SHP77 treated with DMSO at 0.1 percent for 48 hours (cell line): ENCODE measurements at regions not wholly inside any gene's neighbourhood (a gene's known extent, or its start where the extent isn't known, plus 50 kb on each side); places are given as distances from the start of the nearest gene placed in this dataset.

ENCODE experiments used
- DNase-seq: peaks from one replicate; lab custom pipeline; 2025; lab: John Stamatoyannopoulos, UW

DNA sequence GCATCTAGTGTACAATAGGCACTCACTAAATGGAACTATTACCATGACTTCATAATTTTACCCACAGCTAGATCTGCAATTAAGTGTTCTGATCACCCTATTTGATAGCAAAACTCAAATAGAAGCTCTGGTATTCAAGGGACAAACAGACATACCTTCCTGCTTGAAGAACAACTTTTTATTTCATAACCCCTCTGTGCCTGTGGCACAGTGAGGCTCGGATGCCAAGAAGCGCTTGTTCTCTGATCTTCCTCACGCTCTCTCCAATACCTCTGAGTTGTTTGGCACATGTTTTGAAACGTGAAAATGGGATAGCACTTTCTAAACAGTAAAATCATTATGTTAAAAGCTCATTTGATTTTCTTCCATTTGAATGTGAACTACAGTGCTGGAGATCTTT lies 232.0 kb downstream of the KLF5 start:
- no peak for DNase-seq

DNA sequence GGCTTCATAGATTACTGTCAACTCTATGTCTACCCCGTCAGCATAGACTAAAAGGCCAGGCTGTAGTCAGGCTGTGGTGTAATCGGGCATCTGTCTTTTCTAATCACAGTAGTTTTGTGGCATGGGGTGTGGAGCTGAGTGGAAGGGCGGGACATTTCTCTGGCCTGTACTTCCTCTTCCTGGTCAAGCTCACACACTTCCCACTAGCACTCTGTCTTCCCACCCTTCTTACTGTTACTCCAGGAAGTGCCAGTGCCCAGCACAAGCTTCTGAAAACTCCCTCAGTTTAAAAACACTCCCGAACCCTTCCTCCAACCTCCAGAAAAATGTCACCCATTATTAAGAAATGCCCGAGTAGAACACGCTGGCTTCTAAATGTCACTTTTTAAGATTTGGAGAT lies 229.8 kb downstream of the KLF5 start:
- DNase-seq, result no peak

DNA sequence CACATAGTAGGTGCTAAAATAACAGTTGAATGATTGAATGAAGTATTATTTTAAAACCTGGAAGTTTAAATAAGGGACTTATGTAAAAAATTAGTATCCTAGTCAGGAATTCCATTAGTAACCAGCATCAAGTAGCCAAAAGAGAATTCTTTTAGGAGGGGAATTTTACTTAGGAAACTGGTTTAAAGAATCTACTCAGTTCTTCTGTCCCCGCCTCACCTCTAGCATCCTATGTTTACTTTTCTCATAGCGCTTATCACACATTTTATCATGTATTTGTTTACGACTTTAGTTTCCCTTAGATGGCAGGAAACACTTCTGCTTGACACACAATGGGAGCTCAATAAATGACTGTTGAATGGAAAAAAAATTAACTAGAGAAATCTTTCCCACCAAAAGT lies 229.0 kb downstream of the KLF5 start:
- DNase-seq, result no peak

DNA sequence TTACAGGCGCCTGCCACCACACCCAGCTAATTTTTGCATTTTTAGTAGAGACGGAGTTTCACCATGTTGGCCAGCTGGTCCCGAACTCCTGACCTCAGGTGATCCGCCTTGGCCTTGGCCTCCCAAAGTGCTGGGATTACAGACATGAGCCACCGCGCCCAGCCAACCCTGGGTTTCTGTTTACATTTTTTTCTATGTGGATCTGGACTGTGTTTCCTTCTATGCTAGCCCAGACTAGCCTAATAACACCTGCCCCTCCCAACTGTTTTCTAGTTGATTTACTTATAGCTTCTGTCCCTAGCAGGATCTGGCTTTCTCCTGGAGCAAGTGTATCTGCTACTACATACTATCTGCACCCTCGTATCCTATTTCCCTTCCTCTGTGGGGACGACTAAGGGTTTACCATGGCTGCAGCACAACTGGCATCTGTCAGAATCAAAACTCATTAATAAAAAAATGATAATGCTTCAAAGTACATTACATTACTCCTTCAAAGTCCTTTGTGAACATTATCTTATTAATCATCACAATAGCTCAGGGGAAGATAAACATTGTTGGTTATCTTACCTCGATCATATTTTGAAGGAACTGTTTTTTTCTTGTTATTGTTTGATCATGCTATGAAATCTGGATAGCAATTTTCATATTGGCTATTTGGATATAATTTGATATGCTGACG lies 228.3 kb downstream of the KLF5 start:
- no peak for DNase-seq

DNA sequence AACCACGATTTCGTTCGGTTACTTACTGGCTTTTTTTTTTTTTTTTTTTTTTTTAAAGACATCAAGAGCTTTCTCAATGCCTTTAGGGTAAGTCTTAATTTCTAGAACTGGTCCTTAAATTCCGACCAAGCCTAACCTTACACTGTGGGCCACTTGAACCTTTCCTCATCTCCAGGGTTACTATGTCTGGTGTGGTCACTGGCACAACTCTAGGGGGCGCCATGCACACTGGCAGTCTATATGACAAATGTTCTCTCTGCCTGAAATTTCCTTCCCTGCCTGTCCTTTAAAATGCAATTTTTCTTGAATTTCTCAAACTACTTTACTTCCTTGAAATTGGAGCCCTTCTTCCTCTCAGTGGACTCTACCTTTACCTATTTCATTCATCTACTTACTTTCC lies 227.4 kb downstream of the KLF5 start:
- no peak for DNase-seq

- DNase-seq, result no peak
Observed at GRCh38 chr13:73284081-73284874, 225.5 kb downstream of the KLF5 start.

DNA sequence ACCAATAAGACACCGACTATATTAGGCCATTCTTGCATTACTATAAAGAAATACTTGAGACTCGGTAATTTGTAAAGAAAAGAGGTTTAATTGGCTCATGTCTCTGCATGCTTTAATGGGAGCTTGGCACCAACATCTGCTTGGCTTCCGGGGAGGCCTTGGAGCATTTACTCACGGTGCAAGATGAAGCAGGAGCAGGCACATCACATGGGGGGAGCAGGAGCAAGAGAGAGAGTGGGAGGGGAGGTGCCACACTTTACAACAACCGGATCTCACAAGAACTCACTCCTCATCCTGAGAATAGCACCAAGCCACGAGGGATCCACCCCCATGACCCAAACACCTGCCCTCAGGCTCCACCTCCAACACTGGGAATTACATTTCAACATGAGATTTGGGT lies 224.8 kb downstream of the KLF5 start:
- DNase-seq, result no peak

GRCh38 chr13:73281746-73282145 lies 222.9 kb downstream of the KLF5 start:
- no peak for DNase-seq

GRCh38 chr13:73278186-73278585 lies 219.4 kb downstream of the KLF5 start:
- no peak for DNase-seq

DNA sequence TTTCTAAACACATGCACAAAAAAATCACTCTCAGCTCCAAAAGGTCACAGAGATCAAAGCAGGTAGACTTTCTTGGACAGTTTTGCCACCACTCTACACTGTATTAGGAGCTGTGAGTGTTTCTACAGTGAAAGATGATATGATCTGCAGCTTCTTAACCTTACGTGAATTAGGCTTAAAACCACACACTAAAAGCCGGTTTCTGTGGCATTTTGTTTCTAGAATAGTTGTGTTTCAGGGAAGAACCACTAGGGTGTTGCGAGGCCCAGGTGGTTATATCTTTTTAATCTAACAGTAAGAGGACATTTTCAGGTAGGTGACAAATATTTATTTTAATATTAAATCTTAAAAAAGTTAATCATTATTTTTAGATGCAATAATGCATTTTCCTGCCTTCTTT lies 216.4 kb downstream of the KLF5 start:
- DNase-seq, result no peak

DNA sequence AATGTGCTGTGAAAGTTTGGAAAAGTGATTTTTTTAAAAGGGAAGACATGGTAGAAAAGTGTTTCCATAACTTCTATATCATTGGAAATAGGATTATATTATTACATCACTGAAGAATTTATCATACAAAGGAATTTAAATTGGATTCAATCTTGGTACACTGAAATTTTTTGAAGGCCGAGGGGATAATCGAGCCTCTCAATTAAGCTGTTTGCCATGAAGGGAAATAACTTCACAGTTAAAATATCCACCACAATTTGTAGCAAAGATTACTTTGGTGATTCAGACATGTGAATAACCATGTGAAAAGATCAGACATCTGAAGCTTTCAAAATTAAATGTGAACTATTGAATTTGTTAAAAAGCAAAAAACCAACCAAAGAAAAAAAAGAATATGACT lies 215.3 kb downstream of the KLF5 start:
- no peak for DNase-seq

DNA sequence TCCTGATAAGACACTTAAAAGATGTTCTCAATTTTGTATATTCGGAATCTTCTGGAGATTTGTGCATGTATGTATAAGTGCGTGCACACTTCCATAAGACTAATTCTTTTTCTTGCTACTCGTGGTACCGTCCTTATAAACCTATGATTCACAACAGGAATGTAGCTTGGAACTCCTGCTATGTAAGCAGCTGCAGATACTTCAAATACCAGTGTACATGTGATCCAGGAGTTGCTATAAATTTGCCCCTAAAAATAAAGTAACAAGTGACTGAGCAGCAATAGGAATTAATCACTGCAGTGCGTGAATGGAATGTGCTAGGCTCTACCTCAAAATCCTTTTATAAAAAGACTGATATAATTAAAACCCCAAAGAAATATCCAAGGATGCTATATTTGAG lies 214.9 kb downstream of the KLF5 start:
- DNase-seq, result no peak

DNA sequence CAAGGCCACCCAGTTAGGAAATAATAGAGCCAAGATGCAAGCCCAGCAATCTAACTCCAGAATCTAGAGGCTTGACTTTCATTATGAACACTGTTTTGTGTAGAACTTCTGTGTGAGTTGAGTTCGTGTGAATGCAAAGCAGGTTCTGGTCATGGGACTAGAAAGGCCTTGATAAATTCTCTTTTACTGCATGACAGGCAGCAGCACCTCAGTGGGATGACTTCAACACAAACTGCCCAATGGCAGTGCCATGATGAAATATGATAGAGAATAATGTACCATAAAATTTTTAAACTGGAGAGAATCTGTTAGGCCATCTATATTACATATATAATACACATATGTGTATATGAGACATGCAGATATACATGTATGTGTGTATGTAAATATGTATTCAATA lies 214.5 kb downstream of the KLF5 start:
- no peak for DNase-seq

- no peak for DNase-seq
Observed at GRCh38 chr13:73272831-73273230, 214.0 kb downstream of the KLF5 start.

- DNase-seq, result no peak
Observed at GRCh38 chr13:73268306-73268705, 209.5 kb downstream of the KLF5 start.

GRCh38 chr13:73266640-73267180 lies 207.9 kb downstream of the KLF5 start:
- no peak for DNase-seq

DNA sequence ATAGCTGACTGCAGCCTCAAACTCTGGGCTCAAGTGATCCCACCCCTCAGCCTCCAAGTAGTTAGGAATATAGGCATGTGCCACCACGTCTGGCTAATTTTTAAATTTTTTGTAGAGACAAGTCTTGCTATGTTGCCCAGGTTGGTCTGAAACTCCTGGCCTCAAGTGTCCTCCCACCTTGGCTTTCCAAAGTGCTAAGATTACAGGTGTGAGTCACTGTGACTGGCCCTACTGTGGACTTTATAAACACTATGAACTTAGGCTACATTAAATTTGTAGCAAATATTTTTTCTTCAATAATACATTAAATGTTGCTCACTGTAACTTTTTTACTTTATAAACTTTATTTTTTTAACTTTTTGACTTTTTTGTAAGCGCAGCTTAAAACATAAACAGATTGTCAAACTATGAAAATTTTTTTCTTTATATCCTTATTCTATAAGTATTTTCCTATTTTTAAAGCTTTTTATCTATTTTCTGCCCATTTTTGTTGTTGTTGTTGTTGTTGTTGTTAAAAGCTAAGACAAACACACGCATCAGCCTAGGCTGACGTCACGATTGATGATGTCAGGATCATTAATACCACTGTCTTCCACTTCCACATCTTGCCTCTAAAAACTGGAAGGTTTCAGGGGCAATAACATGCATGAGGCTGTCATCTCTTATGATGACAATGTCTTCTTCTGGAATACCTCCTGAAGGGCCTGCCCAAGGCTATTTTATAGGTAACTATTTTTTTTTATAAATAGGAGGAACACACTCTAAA lies 204.2 kb downstream of the KLF5 start:
- DNase-seq, result no peak

DNA sequence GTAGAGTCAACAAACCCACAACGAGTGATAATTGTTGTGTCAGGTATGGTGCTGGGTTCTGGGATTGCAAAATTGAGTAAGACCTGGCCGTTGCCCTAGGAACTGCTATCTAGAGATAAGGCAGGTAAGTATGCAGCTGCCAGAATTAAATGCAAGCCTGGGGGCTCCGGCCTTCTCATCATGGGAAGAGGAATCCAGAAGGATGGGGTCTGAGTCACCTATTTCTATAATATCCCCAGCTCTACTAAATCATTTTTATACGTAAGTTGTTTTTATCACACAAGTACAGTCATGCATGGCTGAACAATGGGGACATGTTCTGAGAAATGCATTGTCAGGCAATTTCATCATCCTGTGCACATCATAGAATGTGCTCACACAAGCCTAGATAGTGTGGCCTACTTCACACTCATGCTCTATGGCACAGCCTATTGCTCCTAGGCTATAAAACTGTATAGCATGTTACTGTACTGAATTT lies 203.0 kb downstream of the KLF5 start:
- DNase-seq, result no peak

DNA sequence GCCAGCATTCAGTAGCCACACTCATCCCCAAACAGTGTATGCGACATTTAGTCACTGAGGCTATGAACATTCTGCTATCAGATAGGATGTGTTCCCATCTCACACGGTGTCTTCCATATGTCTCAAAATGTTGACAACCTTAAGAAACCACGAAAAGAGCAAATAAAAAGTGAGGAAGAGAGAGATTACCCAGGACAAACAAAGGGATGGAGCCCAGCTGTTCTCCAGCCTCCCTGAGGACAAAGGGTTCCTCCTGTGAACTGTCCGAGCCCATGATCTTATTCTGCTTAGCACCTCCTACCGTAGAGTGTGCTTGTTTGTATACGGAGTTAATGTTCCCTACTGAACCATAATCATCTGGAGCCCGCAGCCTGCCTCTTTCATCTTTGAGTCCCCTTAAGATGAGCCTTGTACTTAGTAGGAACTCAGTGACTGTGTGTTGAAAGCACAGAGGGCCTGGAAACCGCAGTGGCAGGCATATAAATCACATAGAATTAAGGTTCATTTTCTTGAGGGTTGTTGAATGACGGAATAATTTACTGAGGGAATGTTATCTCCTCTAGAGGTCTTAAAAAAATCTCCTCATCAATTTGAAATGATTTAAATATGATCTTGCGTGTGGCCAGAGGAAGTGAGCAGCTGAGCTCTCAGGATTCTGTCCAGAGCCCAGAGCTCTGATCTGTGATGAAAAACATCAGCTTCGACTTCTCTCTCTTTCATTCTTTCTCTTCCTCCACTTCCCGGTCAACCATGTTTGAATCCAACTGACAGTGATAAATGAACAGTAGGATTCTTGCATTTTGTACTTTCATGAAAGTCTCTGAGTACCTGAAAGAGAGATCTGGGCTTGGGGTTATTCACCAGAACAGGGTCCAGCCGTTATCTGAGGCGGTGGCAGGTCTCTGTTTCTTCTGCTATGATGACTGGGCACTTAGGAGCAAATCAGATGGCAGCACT lies 200.5 kb downstream of the KLF5 start:
- no peak for DNase-seq

DNA sequence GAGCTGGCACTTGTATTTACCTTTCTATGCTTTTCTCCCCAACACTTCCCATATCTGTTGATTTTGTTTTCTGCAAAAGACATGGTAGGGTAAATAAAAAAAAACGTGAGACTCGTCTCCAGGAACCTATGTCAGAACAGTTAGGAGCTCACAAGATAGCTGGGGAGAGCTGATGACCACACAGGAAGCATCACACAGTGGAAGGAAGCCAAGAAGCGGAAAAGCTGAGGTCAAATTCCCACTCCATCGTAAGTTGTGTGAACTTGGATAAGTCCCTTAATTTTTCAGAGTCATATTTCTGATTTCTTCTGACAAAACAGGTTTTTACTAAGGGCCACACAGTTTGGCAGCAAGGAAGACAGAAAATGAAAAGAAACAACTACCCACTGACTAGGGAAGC lies 199.6 kb downstream of the KLF5 start:
- no peak for DNase-seq

- no peak for DNase-seq
Observed at GRCh38 chr13:73254827-73255226, 196.0 kb downstream of the KLF5 start.
